WTC11 (cell line): ENCODE measurements at regions not wholly inside any gene's neighbourhood (a gene's known extent, or its start where the extent isn't known, plus 50 kb on each side); places are given as distances from the start of the nearest gene placed in this dataset.

Source experiments
- AFF4 ChIP-seq: sonication (generic); formaldehyde crosslinking; IDR thresholded peaks from 2 replicates; pipeline ENCODE4 v1.8.1; 2023; ENCODE audit warnings: mild to moderate bottlenecking, missing genetic modification reagents, borderline replicate concordance
- CREM ChIP-seq: sonication (generic); formaldehyde crosslinking; IDR thresholded peaks from 2 replicates; pipeline ENCODE4 v1.8.1; 2022; ENCODE audit warnings: mild to moderate bottlenecking, missing genetic modification reagents, moderate library complexity
- CTCF ChIP-seq: fragments of 200-600 bp; IDR thresholded peaks from 2 replicates; pipeline ENCODE4 v1.8.0; 2022; ENCODE audit warnings: antibody characterized with exemption
- TP53 ChIP-seq: sonication (generic); formaldehyde crosslinking; IDR thresholded peaks from 2 replicates; pipeline ENCODE4 v1.8.1; 2023; ENCODE audit warnings: mild to moderate bottlenecking, missing genetic modification reagents
- USF1 ChIP-seq: sonication (generic); formaldehyde crosslinking; IDR thresholded peaks from 2 replicates; pipeline ENCODE4 v1.8.0; 2022; ENCODE audit warnings: mild to moderate bottlenecking, missing genetic modification reagents

- TF ChIP-seq CREM, result no peak
- TF ChIP-seq TP53 (CRISPR knock-in tag), result no peak
- no peak for TF ChIP-seq CTCF
- TF ChIP-seq AFF4 (CRISPR knock-in tag), result no peak
- TF ChIP-seq USF1, result no peak
Observed at GRCh38 chr1:218743861-218744505, 398.8 kb downstream of the TGFB2 start.
